H1 (cell line): ENCODE measurements at regions not wholly inside any gene's neighbourhood (a gene's known extent, or its start where the extent isn't known, plus 50 kb on each side); places are given as distances from the start of the nearest gene placed in this dataset.

Source experiments
- CTCF ChIA-PET: fragments of 300-600 bp; sonication (Branson Sonifier 250); formaldehyde crosslinking; loops from one replicate; lab custom pipeline; 2021; ENCODE audit not compliant: partially characterized antibody; lab: Charles Lee
- POLR2A ChIA-PET: fragments of 300-600 bp; sonication (Branson Sonifier 250); formaldehyde crosslinking; loops from one replicate; lab custom pipeline; 2021; ENCODE audit warnings: inconsistent platforms; ENCODE audit not compliant: partially characterized antibody; lab: Charles Lee
- DNase-seq, 2 experiments: peaks; one replicate each; pipeline versions ENCODE4 v3.0.0 to v3.0.0-alpha.2; 2010 to 2022; ENCODE audit warnings: low spot score in 2 of 2, low read depth in 1 of 2, mixed read lengths in 1 of 2
- FAIRE-seq: peaks from 2 replicates; lab custom pipeline; 2011; peaks lifted over from hg19 to GRCh38; lab: Jason Lieb, UNC
- H2AFZ ChIP-seq: 2 replicates; pipeline ENCODE4 v1.8.1; 2012; ENCODE audit warnings: low read length, inconsistent platforms
- H2AK5ac ChIP-seq: 2 replicates; pipeline ENCODE4 v1.6.1; 2013; ENCODE audit warnings: low read depth, low read length
- H2BK120ac ChIP-seq: replicated peaks from 2 replicates; pipeline ENCODE3; 2013; ENCODE audit warnings: low read depth, low read length, inconsistent platforms
- H2BK12ac ChIP-seq: 2 replicates; pipeline ENCODE4 v1.6.1; 2013; ENCODE audit warnings: low read depth, low read length
- H2BK15ac ChIP-seq: 2 replicates; pipeline ENCODE4 v1.6.1; 2013; ENCODE audit warnings: low read length
- H2BK20ac ChIP-seq: 2 replicates; pipeline ENCODE4 v1.6.1; 2013; ENCODE audit warnings: low read length
- H2BK5ac ChIP-seq: 2 replicates; pipeline ENCODE4 v1.6.1; 2013; ENCODE audit warnings: low read depth, low read length
- H3K14ac ChIP-seq: 2 replicates; pipeline ENCODE4 v1.6.1; 2013; ENCODE audit warnings: inconsistent platforms; ENCODE audit not compliant: insufficient read length
- H3K18ac ChIP-seq: 2 replicates; pipeline ENCODE4 v1.6.1; 2013; ENCODE audit warnings: low read length; ENCODE audit errors: extremely low read depth
- H3K23ac ChIP-seq: 2 replicates; pipeline ENCODE4 v1.6.1; 2013; ENCODE audit warnings: inconsistent platforms; ENCODE audit not compliant: insufficient read length
- H3K23me2 ChIP-seq: 2 replicates; pipeline ENCODE4 v1.6.1; 2013; ENCODE audit warnings: low read depth, low read length
- H3K27ac ChIP-seq: 2 replicates; pipeline ENCODE4 v1.6.1; 2011; ENCODE audit warnings: low read depth, low read length, inconsistent platforms
- H3K27me3 ChIP-seq, 4 experiments: replicated peaks in 1 of 4; 1 replicate in 1 of 4; 2 replicates in 3 of 4; pipeline versions ENCODE4 v1.6.1 to v1.8.1; 2011 to 2013; ENCODE audit warnings: low read length in 3 of 4, mild to moderate bottlenecking in 3 of 4, inconsistent platforms in 2 of 4, mixed read lengths in 2 of 4, moderate library complexity in 1 of 4; ENCODE audit not compliant: control insufficient read depth in 3 of 4, insufficient read depth in 3 of 4; ENCODE audit errors: extremely low read depth in 1 of 4
- H3K36me3 ChIP-seq, 4 experiments: 2 replicates each; pipeline versions ENCODE4 v1.6.1 to v1.8.1; 2011 to 2013; ENCODE audit warnings: mild to moderate bottlenecking in 4 of 4, low read length in 3 of 4, moderate library complexity in 2 of 4, control low read depth in 1 of 4, inconsistent platforms in 1 of 4; ENCODE audit not compliant: insufficient read depth in 4 of 4, control insufficient read depth in 2 of 4
- H3K4ac ChIP-seq: replicated peaks from 2 replicates; pipeline ENCODE3; 2013; ENCODE audit warnings: low read length, low read depth, mixed read lengths, inconsistent platforms; ENCODE audit not compliant: insufficient read length
- H3K4me1 ChIP-seq, 4 experiments: replicated peaks in 1 of 4; 1 replicate in 1 of 4; 2 replicates in 3 of 4; pipeline versions ENCODE4 v1.6.1 to v1.8.1; 2011 to 2013; ENCODE audit warnings: low read length in 3 of 4, inconsistent platforms in 2 of 4, mixed read lengths in 1 of 4; ENCODE audit not compliant: insufficient read depth in 4 of 4, control insufficient read depth in 3 of 4
- H3K4me2 ChIP-seq, 2 experiments: 2 replicates each; pipeline versions ENCODE4 v1.6.1 to v1.8.1; 2011 to 2013; ENCODE audit warnings: low read depth in 2 of 2, low read length in 2 of 2, control low read depth in 1 of 2, inconsistent platforms in 1 of 2, mild to moderate bottlenecking in 1 of 2; ENCODE audit not compliant: insufficient read depth in 1 of 2
- H3K4me3 ChIP-seq, 4 experiments: fragments of 200-600, 300-600 bp in 1 of 4; sonication (generic), shearing (Covaris generic), sonication (Bioruptor Twin) in 1 of 4; 2 replicates each; pipeline versions ENCODE4 v1.5.1 to v1.8.1; 2011 to 2016; ENCODE audit warnings: low read length in 4 of 4, low read depth in 3 of 4, control low read depth in 2 of 4, inconsistent platforms in 2 of 4, mild to moderate bottlenecking in 2 of 4, mixed read lengths in 1 of 4, moderate library complexity in 1 of 4; ENCODE audit not compliant: insufficient read depth in 2 of 4; ENCODE audit errors: extremely low read depth in 1 of 4
- H3K56ac ChIP-seq: replicated peaks from 2 replicates; pipeline ENCODE3; 2013; ENCODE audit warnings: low read depth, mild to moderate bottlenecking, mixed read lengths, low read length, inconsistent platforms; ENCODE audit not compliant: insufficient read length
- H3K79me1 ChIP-seq: 2 replicates; pipeline ENCODE4 v1.6.1; 2013; ENCODE audit warnings: low read depth, low read length, control low read depth
- H3K79me2 ChIP-seq, 2 experiments: 2 replicates each; pipeline versions ENCODE4 v1.6.1 to v1.8.1; 2012 to 2013; ENCODE audit warnings: low read length in 2 of 2, mild to moderate bottlenecking in 2 of 2, inconsistent platforms in 1 of 2; ENCODE audit not compliant: insufficient read depth in 2 of 2, control insufficient read depth in 1 of 2
- H3K9ac ChIP-seq, 4 experiments: replicated peaks in 1 of 4; 1 replicate in 1 of 4; 2 replicates in 3 of 4; pipeline versions ENCODE4 v1.6.1 to v1.8.1; 2011 to 2013; ENCODE audit warnings: low read depth in 3 of 4, low read length in 3 of 4, control low read depth in 2 of 4, mild to moderate bottlenecking in 2 of 4, moderate library complexity in 2 of 4, inconsistent platforms in 1 of 4; ENCODE audit errors: extremely low read depth in 1 of 4
- H3K9me3 ChIP-seq, 2 experiments: 2 replicates each; pipeline versions ENCODE4 v1.6.1 to v1.8.1; 2012 to 2013; ENCODE audit warnings: mild to moderate bottlenecking in 2 of 2, moderate library complexity in 2 of 2, control low read depth in 1 of 2, inconsistent platforms in 1 of 2, low read depth in 1 of 2, low read length in 1 of 2, mixed read lengths in 1 of 2; ENCODE audit not compliant: insufficient read depth in 2 of 2
- H4K20me1 ChIP-seq, 2 experiments: replicated peaks in 1 of 2; 2 replicates each; pipeline versions ENCODE3 to v1.8.1; 2011 to 2013; ENCODE audit warnings: inconsistent platforms in 2 of 2, low read length in 2 of 2, mild to moderate bottlenecking in 1 of 2; ENCODE audit not compliant: insufficient read depth in 2 of 2, control insufficient read depth in 1 of 2
- H4K5ac ChIP-seq: 2 replicates; pipeline ENCODE4 v1.6.1; 2013; ENCODE audit warnings: low read length, low read depth, mixed read lengths, inconsistent platforms; ENCODE audit not compliant: insufficient read length
- H4K8ac ChIP-seq: 2 replicates; pipeline ENCODE4 v1.8.0; 2013; ENCODE audit warnings: mild to moderate bottlenecking, moderate library complexity, low read length, inconsistent platforms; ENCODE audit not compliant: insufficient read depth; ENCODE audit errors: extremely low read depth
- H4K91ac ChIP-seq: replicated peaks from 2 replicates; pipeline ENCODE3; 2013; ENCODE audit warnings: low read length, mixed read lengths, inconsistent platforms; ENCODE audit not compliant: insufficient read length
- ATF3 ChIP-seq: IDR thresholded peaks from 2 replicates; pipeline ENCODE4 v1.6.1; 2011; ENCODE audit warnings: low read depth, mild to moderate bottlenecking, low read length; ENCODE audit not compliant: insufficient read depth
- CHD1 ChIP-seq: IDR thresholded peaks from 2 replicates; pipeline ENCODE4 v1.6.1; 2012; ENCODE audit warnings: low read depth, low read length, improper control_type of control experiment
- CTBP2 ChIP-seq: IDR thresholded peaks from 2 replicates; pipeline ENCODE4 v1.7.0; 2011; ENCODE audit warnings: borderline replicate concordance, mild to moderate bottlenecking, moderate library complexity, mixed read lengths, low read length; ENCODE audit not compliant: insufficient read depth, insufficient read length
- EP300 ChIP-seq, 2 experiments: IDR thresholded peaks; 1 replicate in 1 of 2; 2 replicates in 1 of 2; pipeline ENCODE4 v1.6.1; 2011 to 2012; ENCODE audit warnings: low read depth in 2 of 2, low read length in 2 of 2, mild to moderate bottlenecking in 2 of 2, borderline replicate concordance in 1 of 2, inconsistent platforms in 1 of 2, moderate library complexity in 1 of 2
- KDM1A ChIP-seq: fragments of 200-600, 300-600 bp; sonication (generic); IDR thresholded peaks from 2 replicates; pipeline ENCODE4 v1.7.1; 2016; ENCODE audit warnings: mild to moderate bottlenecking, low read length, borderline replicate concordance
- KDM4A ChIP-seq: IDR thresholded peaks from one replicate; pipeline ENCODE4 v1.7.1; 2012; ENCODE audit warnings: low read depth, mild to moderate bottlenecking, moderate library complexity, low read length, inconsistent platforms; ENCODE audit not compliant: severe bottlenecking
- NRF1 ChIP-seq: IDR thresholded peaks from 2 replicates; pipeline ENCODE4 v1.6.1; 2011; ENCODE audit warnings: mild to moderate bottlenecking, low read depth, low read length, improper control_type of control experiment
- POLR2A ChIP-seq, 2 experiments: IDR thresholded peaks; 1 replicate in 1 of 2; 2 replicates in 1 of 2; pipeline ENCODE4 v1.6.1; 2011; ENCODE audit warnings: low read depth in 2 of 2, low read length in 2 of 2, mild to moderate bottlenecking in 2 of 2; ENCODE audit errors: control extremely low read depth in 1 of 2
- SP2 ChIP-seq: IDR thresholded peaks from 2 replicates; pipeline ENCODE4 v1.6.1; 2012; ENCODE audit warnings: mild to moderate bottlenecking, low read length, inconsistent platforms
- TCF12 ChIP-seq: IDR thresholded peaks from 2 replicates; pipeline ENCODE4 v1.6.1; 2011; ENCODE audit warnings: low read depth, mild to moderate bottlenecking, low read length
- ZNF274 ChIP-seq: IDR thresholded peaks from 2 replicates; pipeline ENCODE4 v1.7.0; 2012; ENCODE audit warnings: low read length, borderline replicate concordance; ENCODE audit errors: extremely low read depth

- Histone ChIP-seq H3K9me3 (no peaks in the 10 kb centered on the region), H3K9ac (no peak overlapping the region), H2BK12ac (no peak overlapping the region), H3K4me2 (no peak overlapping the region), H2BK15ac (no peak overlapping the region), H3K56ac (no peak overlapping the region), H4K91ac (no peak overlapping the region), H2BK5ac (no peak overlapping the region), H3K18ac (no peak overlapping the region), H3K4me3 (no peak overlapping the region), H3K23me2 (no peaks in the 10 kb centered on the region), H4K8ac (no peak overlapping the region), H3K79me2 (no peaks in the 10 kb centered on the region), H2BK20ac (no peak overlapping the region), H3K79me1 (no peaks in the 10 kb centered on the region), H3K14ac (no peak overlapping the region), H2AFZ (no peak overlapping the region), H2BK120ac (no peak overlapping the region), H3K36me3 (no peaks in the 10 kb centered on the region), H3K27me3 (no peaks in the 10 kb centered on the region), H3K4me1 (no peaks in the 10 kb centered on the region), H3K23ac (no peak overlapping the region), H3K4ac (no peak overlapping the region), H3K27ac (no peak overlapping the region), H4K20me1 (no peaks in the 10 kb centered on the region), H4K5ac (no peak overlapping the region), H2AK5ac (no peak overlapping the region)
- ChIA-PET POLR2A (no interaction called here), CTCF (no interaction called here)
- TF ChIP-seq NRF1: no peak
- no peak for TF ChIP-seq ZNF274
- no peak for TF ChIP-seq SP2
- TF ChIP-seq POLR2A (IDR thresholded peaks at IDR 0.05; ENCODE audit: control extremely low read depth in 1 of 2, low read depth in 2 of 2, low read length in 2 of 2): no peak
- no peak for TF ChIP-seq CTBP2
- TF ChIP-seq CHD1: no peak
- no peak for TF ChIP-seq EP300 (IDR thresholded peaks at IDR 0.05; ENCODE audit: borderline replicate concordance in 1 of 2, low read depth in 2 of 2, low read length in 2 of 2)
- no peak for TF ChIP-seq TCF12
- TF ChIP-seq KDM4A: no peak
- no peak for TF ChIP-seq KDM1A
- no peak for TF ChIP-seq ATF3
- no peak for FAIRE-seq
- no peak for DNase-seq
These were observed 128.0 kb downstream of the NUAK1 start for GRCh38 chr12:106010741-106011140.
